GM18858 (cell line): ENCODE measurements at regions not wholly inside any gene's neighbourhood (a gene's known extent, or its start where the extent isn't known, plus 50 kb on each side); places are given as distances from the start of the nearest gene placed in this dataset.
"Not testable (repeated sequence)": the region's sequence is repeated elsewhere in the genome, so short reads cannot be mapped to it uniquely, and the experiment has no call there.

ENCODE experiments used
- ATAC-seq: cut with Tn5 transposase; IDR thresholded peaks from one replicate; pipeline ENCODE4 v1.9.1; 2021; ENCODE audit not compliant: unreplicated experiment

GRCh38 chr5:17326600-17327037, 109.2 kb downstream of the BASP1 start:
- no peak for ATAC-seq

DNA sequence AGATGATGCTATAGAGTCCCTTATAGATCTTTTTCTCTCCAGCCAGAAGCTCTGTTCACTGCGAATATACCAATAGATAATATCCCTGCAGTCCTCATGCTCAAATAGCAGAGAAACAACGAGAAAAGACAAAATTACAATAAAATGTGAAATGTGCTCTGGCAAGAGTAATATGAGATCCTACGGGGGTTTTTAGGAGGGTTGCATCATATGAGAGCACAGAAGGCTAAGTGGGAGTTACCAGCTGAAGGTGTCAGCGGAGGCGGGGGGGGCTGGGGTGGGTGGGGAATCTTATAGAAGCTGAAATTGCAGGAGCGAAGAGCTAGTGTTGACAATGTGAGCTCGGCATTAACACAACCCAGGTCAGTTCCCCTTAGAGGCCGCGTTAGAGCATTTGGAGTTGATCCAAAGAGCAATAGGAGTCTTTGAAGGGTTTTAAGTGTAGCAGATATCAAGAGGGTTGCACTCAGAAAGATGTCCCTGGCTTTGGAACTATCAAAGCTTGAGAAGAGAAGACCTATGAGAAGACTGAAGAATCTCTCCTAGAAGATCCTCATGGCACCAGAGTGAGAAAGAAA, 109.7 kb downstream of the BASP1 start:
- no peak for ATAC-seq

DNA sequence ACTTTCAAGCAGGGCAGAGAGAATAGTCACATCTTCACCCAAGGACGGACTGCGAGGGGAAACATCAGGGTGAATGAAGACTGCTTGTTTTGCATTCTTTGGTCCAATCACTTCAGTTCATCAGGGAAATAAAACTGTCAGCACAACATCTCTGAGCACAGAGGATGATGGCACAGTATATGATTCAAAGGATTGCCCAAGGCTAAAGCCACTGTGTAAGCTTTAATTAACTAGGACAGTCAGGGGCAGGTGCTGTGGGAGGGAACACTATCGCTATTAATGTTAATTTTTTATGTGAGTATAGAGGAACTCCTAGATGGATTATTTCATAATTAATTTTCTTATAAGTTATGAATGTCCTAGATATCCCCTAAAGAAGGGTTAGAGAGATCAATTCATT, 112.1 kb downstream of the BASP1 start:
- ATAC-seq: no peak

DNA sequence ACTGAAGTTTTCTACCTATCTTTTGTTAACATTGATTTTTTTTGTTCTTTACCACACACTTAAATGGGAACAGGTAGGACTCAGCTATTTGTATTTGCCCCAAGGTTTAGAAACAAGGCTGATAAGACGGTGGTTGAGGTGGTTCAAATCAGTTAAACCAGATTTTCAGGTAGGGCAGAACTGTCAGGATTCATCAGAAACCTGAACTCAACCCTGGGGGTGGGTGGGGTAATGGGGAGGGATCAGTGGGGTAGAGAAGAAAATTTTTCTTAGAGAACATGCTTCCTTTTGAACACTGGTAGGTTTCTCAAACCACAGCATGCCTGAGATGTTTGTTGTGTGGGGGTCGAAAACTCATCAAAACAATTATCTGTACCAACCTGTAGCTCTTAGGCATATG, 113.0 kb downstream of the BASP1 start:
- ATAC-seq: no peak

DNA sequence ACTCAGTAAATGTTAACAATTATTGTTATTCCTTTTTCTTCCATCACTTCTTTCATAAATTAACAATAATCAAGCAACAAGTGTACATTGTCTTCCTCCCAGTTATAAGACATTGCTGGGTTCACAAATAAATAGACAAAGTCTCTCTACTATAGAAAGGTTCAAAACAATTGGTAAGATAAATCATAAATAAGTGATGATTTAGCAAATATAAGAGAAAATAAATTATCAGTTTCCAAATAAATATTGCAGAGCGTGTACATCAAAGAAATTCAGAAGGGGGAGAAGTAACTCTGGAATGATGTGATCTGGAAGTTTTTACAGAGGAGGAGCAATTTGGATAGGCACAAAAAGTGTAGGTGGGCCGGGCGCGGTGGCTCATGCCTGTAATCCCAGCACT, 114.2 kb downstream of the BASP1 start:
- ATAC-seq: no peak

GRCh38 chr5:17333755-17334154, 116.3 kb downstream of the BASP1 start:
- no peak for ATAC-seq

- ATAC-seq: no peak
Observed at GRCh38 chr5:17336054-17336453, 118.6 kb downstream of the BASP1 start.

DNA sequence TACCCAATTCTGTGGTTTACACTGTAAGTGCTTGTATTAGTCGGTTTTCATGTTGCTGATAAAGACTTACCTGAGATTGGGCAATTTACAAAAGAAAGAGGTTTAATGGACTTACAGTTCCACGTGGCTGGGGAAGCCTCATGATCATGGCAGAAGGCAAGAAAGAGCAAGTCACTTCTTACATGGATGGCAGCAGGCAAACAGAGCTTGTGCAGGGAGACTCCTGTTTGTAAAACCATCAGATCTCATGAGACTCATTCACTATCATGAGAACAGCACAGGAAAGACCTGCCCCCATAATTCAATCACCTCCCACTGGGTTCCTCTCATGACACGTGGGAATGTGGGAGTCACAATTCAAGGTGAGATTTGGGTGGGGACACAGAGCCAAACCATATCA, 119.3 kb downstream of the BASP1 start:
- ATAC-seq: not testable (repeated sequence)

GRCh38 chr5:17339841-17340240, 122.4 kb downstream of the BASP1 start:
- no peak for ATAC-seq

DNA sequence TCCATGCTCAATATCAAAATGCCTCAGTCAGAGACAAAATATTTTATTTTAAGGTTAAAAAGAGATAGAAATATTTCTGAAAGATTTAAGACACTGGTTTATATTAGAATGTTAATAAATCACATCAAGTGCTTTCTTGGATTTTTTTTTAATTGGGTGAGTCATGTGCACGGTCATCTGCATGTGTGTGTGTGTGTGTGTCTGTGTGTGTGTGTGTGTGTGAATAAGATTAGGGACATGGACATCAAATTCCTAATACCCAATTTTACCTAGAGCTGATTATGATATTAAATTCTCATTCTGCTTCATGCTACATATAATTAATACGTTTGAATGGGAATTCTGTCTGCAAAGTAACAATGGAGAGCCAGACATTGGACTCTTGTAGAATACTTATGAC, 122.9 kb downstream of the BASP1 start:
- ATAC-seq: no peak

GRCh38 chr5:17340819-17341218, 123.4 kb downstream of the BASP1 start:
- ATAC-seq: no peak

DNA sequence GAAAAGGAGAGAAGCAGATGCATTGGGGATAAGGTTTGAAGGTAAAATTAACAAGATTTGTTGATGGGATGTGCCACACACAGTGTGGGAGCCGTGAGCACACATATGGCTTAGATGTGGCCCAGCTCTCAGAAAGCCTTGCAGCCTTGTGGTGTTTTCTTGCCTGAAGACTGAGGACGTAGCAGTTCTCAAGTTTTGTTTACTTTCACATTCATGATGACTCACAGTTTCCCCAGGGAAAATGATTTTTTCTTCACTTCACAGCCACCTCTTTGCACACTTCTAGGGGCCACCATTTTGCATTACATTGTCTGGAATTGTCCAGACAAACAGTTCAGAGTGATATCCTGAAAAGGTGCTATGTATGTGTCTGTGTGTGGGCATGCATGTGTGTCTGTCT, 126.2 kb downstream of the BASP1 start:
- ATAC-seq: peak; percentile 93

DNA sequence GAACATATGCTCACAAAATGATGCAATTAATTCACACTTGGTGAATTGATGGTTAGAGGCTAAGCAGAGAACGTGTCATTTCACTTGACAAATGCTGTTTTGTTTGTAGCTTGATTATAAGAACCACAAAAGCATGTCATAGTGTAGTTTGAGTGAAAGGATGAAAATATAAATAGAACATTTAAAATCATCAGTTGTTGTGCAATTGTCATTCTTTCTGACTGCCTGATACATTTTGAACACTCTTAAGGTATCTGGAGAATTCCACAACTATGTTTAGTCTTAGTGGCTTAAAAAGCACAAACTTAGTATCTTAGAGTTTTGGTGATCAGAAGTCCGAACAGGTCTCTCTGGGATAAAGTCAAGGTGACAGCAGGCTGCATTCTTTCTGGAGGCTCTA, 129.4 kb downstream of the BASP1 start:
- no peak for ATAC-seq

GRCh38 chr5:17352223-17352622, 134.8 kb downstream of the BASP1 start:
- no peak for ATAC-seq

GRCh38 chr5:17354265-17354664, 136.8 kb downstream of the BASP1 start:
- ATAC-seq: no peak

DNA sequence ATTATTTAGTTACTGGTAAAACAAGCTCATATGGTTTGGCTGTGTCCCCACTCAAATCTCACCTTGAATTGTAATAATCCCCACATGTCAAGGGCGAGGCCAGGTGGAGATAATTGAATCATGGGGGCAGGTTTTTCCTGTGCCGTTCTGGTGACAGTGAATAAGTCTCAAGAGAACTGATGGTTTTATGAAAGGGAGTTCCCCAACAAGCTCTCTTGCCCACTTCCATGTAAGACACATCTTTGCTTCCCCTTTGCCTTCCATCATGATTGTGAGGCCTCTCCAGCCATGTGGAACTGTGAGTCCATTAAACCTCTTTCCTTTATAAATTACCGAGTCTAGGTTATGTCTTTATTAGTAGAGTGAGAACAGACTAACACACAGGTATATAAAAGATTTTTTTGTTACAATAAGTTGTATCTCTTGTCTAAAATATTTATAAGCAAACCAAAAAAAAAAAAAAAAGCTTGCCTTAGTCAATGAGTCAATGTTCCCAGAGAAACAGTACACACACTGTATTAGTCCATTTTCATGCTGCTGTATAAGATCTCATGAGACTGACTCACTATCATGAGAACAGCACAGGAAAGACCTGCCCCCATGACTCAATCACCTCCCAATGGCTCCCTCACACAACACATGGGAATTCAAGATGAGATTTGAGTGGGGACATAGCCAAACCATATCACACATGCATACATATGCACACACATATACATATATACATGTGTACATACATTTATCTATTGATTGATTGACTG, 138.3 kb downstream of the BASP1 start:
- ATAC-seq: no peak

GRCh38 chr5:17356551-17356950, 139.1 kb downstream of the BASP1 start:
- ATAC-seq: no peak

DNA sequence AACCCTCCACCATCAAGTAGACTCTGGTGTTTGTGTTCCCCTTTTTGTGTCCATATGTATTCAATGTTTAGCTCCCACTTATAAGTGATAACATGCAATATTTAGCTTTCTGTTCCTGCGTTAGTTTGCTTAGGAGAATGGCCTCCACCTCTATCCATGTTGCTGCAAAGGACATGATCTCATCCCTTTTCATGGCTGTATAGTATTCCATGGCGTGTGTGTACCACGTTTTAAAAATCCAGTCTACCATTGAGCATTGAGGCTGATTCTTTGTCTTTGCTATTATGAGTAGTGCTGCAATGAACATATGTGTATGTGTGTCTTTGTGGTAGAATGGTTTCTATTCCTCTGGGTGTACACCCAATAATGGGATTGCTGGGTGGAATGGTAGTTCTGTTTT, 140.1 kb downstream of the BASP1 start:
- no peak for ATAC-seq

- ATAC-seq: no peak
Observed at GRCh38 chr5:17358031-17358430, 140.0 kb upstream of the TAF11L2 start.

GRCh38 chr5:17359451-17360011, 138.5 kb upstream of the TAF11L2 start:
- ATAC-seq: no peak

- no peak for ATAC-seq
Observed at GRCh38 chr5:17360879-17361278, 137.2 kb upstream of the TAF11L2 start.

- ATAC-seq: no peak
Observed at GRCh38 chr5:17361331-17361730, 136.7 kb upstream of the TAF11L2 start.
